Neural cell (in vitro differentiated cells): ENCODE measurements at regions not wholly inside any gene's neighbourhood (a gene's known extent, or its start where the extent isn't known, plus 50 kb on each side); places are given as distances from the start of the nearest gene placed in this dataset.

Source experiments
- H2AFZ ChIP-seq: fragments of 200-600, 300-800 bp; sonication (generic), shearing (Covaris generic); 2 replicates; pipeline ENCODE4 v1.6.0; 2014; ENCODE audit warnings: low read depth, mild to moderate bottlenecking, antibody characterized with exemption, low read length, moderate library complexity
- H3F3A ChIP-seq: fragments of 200-600 bp; shearing (Covaris generic); 2 replicates; pipeline ENCODE4 v1.6.1; 2016; ENCODE audit warnings: mild to moderate bottlenecking, moderate library complexity, mixed read lengths, antibody characterized with exemption, low read length; ENCODE audit not compliant: insufficient read depth, poor library complexity, severe bottlenecking
- H3K27ac ChIP-seq: fragments of 200-600, 300-800 bp; sonication (generic), shearing (Covaris generic); 2 replicates; pipeline ENCODE4 v1.5.1; 2014; ENCODE audit warnings: mild to moderate bottlenecking, low read length, moderate library complexity
- H3K27me3 ChIP-seq: fragments of 300-800, 200-600 bp; sonication (generic), shearing (Covaris generic); 2 replicates; pipeline ENCODE4 v1.6.0; 2014; ENCODE audit warnings: mild to moderate bottlenecking, low read depth, low read length, moderate library complexity; ENCODE audit not compliant: insufficient read depth
- H3K36me3 ChIP-seq: fragments of 300-800, 200-600 bp; sonication (generic), shearing (Covaris generic); 2 replicates; pipeline ENCODE4 v1.5.1; 2014; ENCODE audit warnings: mild to moderate bottlenecking, antibody characterized with exemption, low read length, moderate library complexity; ENCODE audit not compliant: insufficient read depth
- H3K4me2 ChIP-seq: fragments of 300-800, 200-600 bp; sonication (generic), shearing (Covaris generic); 2 replicates; pipeline ENCODE4 v1.6.0; 2014; ENCODE audit warnings: mild to moderate bottlenecking, low read length
- H3K4me3 ChIP-seq: fragments of 300-800, 200-600 bp; sonication (generic), shearing (Covaris generic); 2 replicates; pipeline ENCODE4 v1.5.1; 2014; ENCODE audit warnings: mild to moderate bottlenecking, low read length, moderate library complexity
- H3K79me2 ChIP-seq: fragments of 200-600 bp; shearing (Covaris generic); replicated peaks from 2 replicates; pipeline ENCODE4 v1.6.0; 2014; ENCODE audit warnings: mild to moderate bottlenecking, low read length, moderate library complexity; ENCODE audit not compliant: insufficient read depth
- H3K9ac ChIP-seq: fragments of 300-800, 200-600 bp; sonication (generic), shearing (Covaris generic); 2 replicates; pipeline ENCODE4 v1.6.1; 2016; ENCODE audit warnings: mild to moderate bottlenecking, low read length, mixed read lengths
- H3K9me2 ChIP-seq: fragments of 200-600 bp; shearing (Covaris generic); 2 replicates; pipeline ENCODE4 v1.6.1; 2016; ENCODE audit warnings: mild to moderate bottlenecking, low read length, mixed read lengths; ENCODE audit not compliant: insufficient read depth
- H3K9me3 ChIP-seq: fragments of 200-600, 300-800 bp; sonication (generic), shearing (Covaris generic); 2 replicates; pipeline ENCODE4 v1.6.1; 2016; ENCODE audit warnings: mild to moderate bottlenecking, mixed run types, low read length, moderate library complexity, mixed read lengths
- H4K20me1 ChIP-seq: fragments of 200-600 bp; shearing (Covaris generic); 2 replicates; pipeline ENCODE4 v1.6.1; 2016; ENCODE audit warnings: mild to moderate bottlenecking, mixed run types; ENCODE audit not compliant: insufficient read depth
- EP300 ChIP-seq: fragments of 450-650 bp; conservative IDR thresholded peaks from 2 replicates; pipeline ENCODE4 v1.6.1; 2014; ENCODE audit warnings: antibody characterized with exemption, mild to moderate bottlenecking, moderate library complexity; ENCODE audit not compliant: poor library complexity, severe bottlenecking
- EZH2 ChIP-seq: fragments of 200-600, 300-800 bp; shearing (Covaris generic), sonication (generic); IDR thresholded peaks from 2 replicates; pipeline ENCODE4 v1.6.1; 2014; ENCODE audit warnings: antibody characterized with exemption, low read length, borderline replicate concordance, mild to moderate bottlenecking; ENCODE audit not compliant: insufficient read depth, poor library complexity, severe bottlenecking
- MXI1 ChIP-seq: fragments of 450-650 bp; conservative IDR thresholded peaks from 2 replicates; pipeline ENCODE4 v1.6.1; 2014; ENCODE audit warnings: antibody characterized with exemption, mild to moderate bottlenecking; ENCODE audit not compliant: poor library complexity, severe bottlenecking
- POLR2AphosphoS5 ChIP-seq: IDR thresholded peaks from 2 replicates; pipeline ENCODE4 v1.6.1; 2012
- RAD21 ChIP-seq: fragments of 450-650 bp; conservative IDR thresholded peaks from 2 replicates; pipeline ENCODE4 v1.6.1; 2014; ENCODE audit warnings: antibody characterized with exemption, mild to moderate bottlenecking, moderate library complexity
- SMC3 ChIP-seq: fragments of 450-650 bp; conservative IDR thresholded peaks from 2 replicates; pipeline ENCODE4 v1.6.1; 2014; ENCODE audit warnings: antibody characterized with exemption, mild to moderate bottlenecking, moderate library complexity; ENCODE audit not compliant: poor library complexity
- TAF1 ChIP-seq: IDR thresholded peaks from 2 replicates; pipeline ENCODE4 v1.6.1; 2012; ENCODE audit warnings: low read depth
- TF ChIP-seq, protein P1 (sequence below): fragments of 450-650 bp; IDR thresholded peaks from 2 replicates; pipeline ENCODE4 v1.5.1; 2014; ENCODE audit warnings: antibody characterized with exemption, mild to moderate bottlenecking, moderate library complexity; ENCODE audit not compliant: poor library complexity, severe bottlenecking
- TF ChIP-seq, protein P2 (sequence below): IDR thresholded peaks from 2 replicates; pipeline ENCODE4 v1.6.1; 2012; ENCODE audit warnings: borderline replicate concordance

DNA sequence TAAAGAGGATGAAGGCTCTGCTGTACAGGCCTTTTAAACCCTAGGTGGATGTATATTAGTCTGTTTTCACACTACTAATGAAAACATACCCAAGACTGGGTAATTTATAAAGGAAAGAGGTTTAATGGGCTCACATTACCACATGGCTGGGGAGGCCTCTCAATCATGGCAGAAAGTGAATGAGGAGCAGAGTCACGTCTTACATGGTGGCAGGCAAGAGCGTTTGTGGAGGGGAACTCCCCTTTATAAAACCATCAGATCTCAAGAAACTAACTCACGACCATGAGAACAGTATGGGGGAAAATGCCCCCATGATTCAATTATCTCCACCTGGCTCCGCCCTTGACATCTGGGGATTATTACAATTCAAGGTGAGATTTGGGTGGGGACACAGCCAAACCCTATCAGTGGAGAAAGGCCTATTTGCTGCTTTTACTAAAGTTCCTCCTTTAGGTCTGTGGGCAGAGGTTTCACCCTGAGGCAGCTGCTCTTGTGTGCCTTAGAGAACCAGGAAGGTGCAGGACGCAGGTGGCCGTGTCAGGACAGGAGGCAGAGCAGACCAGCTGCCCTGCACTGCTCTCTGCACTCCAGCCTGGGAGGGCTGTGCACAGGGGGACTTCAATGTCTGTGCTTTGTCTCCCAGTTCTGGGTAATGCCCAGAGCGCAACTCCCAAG, 178.8 kb upstream of the HDAC4 start:
- Histone ChIP-seq H4K20me1 (no peaks in the 10 kb centered on the region), H2AFZ (no peak overlapping the region), H3F3A (no peaks in the 10 kb centered on the region), H3K9me2 (no peaks in the 10 kb centered on the region), H3K79me2 (no peaks in the 10 kb centered on the region), H3K27me3 (no peaks in the 10 kb centered on the region), H3K9me3 (no peaks in the 10 kb centered on the region), H3K36me3 (no peaks in the 10 kb centered on the region), H3K4me3 (no peak overlapping the region), H3K27ac (no peak overlapping the region), H3K9ac (no peak overlapping the region), H3K4me2 (no peak overlapping the region)
- TF ChIP-seq, protein P1, sequence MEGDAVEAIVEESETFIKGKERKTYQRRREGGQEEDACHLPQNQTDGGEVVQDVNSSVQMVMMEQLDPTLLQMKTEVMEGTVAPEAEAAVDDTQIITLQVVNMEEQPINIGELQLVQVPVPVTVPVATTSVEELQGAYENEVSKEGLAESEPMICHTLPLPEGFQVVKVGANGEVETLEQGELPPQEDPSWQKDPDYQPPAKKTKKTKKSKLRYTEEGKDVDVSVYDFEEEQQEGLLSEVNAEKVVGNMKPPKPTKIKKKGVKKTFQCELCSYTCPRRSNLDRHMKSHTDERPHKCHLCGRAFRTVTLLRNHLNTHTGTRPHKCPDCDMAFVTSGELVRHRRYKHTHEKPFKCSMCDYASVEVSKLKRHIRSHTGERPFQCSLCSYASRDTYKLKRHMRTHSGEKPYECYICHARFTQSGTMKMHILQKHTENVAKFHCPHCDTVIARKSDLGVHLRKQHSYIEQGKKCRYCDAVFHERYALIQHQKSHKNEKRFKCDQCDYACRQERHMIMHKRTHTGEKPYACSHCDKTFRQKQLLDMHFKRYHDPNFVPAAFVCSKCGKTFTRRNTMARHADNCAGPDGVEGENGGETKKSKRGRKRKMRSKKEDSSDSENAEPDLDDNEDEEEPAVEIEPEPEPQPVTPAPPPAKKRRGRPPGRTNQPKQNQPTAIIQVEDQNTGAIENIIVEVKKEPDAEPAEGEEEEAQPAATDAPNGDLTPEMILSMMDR = no peak
- TF ChIP-seq SMC3 = no peak
- no peak for TF ChIP-seq EZH2
- no peak for TF ChIP-seq RAD21
- TF ChIP-seq TAF1 = no peak
- TF ChIP-seq, protein P2, sequence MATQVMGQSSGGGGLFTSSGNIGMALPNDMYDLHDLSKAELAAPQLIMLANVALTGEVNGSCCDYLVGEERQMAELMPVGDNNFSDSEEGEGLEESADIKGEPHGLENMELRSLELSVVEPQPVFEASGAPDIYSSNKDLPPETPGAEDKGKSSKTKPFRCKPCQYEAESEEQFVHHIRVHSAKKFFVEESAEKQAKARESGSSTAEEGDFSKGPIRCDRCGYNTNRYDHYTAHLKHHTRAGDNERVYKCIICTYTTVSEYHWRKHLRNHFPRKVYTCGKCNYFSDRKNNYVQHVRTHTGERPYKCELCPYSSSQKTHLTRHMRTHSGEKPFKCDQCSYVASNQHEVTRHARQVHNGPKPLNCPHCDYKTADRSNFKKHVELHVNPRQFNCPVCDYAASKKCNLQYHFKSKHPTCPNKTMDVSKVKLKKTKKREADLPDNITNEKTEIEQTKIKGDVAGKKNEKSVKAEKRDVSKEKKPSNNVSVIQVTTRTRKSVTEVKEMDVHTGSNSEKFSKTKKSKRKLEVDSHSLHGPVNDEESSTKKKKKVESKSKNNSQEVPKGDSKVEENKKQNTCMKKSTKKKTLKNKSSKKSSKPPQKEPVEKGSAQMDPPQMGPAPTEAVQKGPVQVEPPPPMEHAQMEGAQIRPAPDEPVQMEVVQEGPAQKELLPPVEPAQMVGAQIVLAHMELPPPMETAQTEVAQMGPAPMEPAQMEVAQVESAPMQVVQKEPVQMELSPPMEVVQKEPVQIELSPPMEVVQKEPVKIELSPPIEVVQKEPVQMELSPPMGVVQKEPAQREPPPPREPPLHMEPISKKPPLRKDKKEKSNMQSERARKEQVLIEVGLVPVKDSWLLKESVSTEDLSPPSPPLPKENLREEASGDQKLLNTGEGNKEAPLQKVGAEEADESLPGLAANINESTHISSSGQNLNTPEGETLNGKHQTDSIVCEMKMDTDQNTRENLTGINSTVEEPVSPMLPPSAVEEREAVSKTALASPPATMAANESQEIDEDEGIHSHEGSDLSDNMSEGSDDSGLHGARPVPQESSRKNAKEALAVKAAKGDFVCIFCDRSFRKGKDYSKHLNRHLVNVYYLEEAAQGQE = no peak
- TF ChIP-seq POLR2AphosphoS5 = no peak
- no peak for TF ChIP-seq EP300
- no peak for TF ChIP-seq MXI1

GRCh38 chr2:239579081-239579480, 178.3 kb upstream of the HDAC4 start:
- no peak overlapping the region for H3K27ac ChIP-seq
- H3K9ac ChIP-seq = no peak overlapping the region
- H3K36me3 ChIP-seq = no peaks in the 10 kb centered on the region
- H3K9me3 ChIP-seq = no peaks in the 10 kb centered on the region
- no peak overlapping the region for H2AFZ ChIP-seq
- H3K4me2 ChIP-seq = no peak overlapping the region
- TF ChIP-seq RAD21 = no peak
- H3F3A ChIP-seq = no peaks in the 10 kb centered on the region
- H4K20me1 ChIP-seq = no peaks in the 10 kb centered on the region
- H3K4me3 ChIP-seq = no peak overlapping the region
- no peaks in the 10 kb centered on the region for H3K79me2 ChIP-seq
- no peaks in the 10 kb centered on the region for H3K27me3 ChIP-seq
- H3K9me2 ChIP-seq = no peaks in the 10 kb centered on the region
